MCF 10A (cell line): ENCODE measurements at regions not wholly inside any gene's neighbourhood (a gene's known extent, or its start where the extent isn't known, plus 50 kb on each side); places are given as distances from the start of the nearest gene placed in this dataset.
"Not testable (repeated sequence)": the region's sequence is repeated elsewhere in the genome, so short reads cannot be mapped to it uniquely, and the experiment has no call there.

Experiments
- BruUV-seq: library from RNA; stranded (reverse); fragments of 400-500 nt; replicated peaks from 2 replicates; lab custom pipeline; 2021; lab: Mats Ljungman, UMichigan
- CTCF ChIA-PET: fragments of 300-600 bp; sonication (Branson Sonifier 250); formaldehyde crosslinking; extraction: SDS; loops from one replicate; lab custom pipeline; 2021; ENCODE audit warnings: antibody characterized with exemption, inconsistent platforms; lab: Yijun Ruan, JAX
- POLR2A ChIA-PET: fragments of 300-600, 350-650 bp; sonication (Branson Sonifier 250); formaldehyde crosslinking; extraction: SDS; loops from one replicate; lab custom pipeline; 2020; ENCODE audit warnings: antibody characterized with exemption, inconsistent platforms; lab: Yijun Ruan, JAX
- DNase-seq: peaks from one replicate; pipeline ENCODE4 v3.0.0-alpha.2; 2018; ENCODE audit not compliant: unreplicated experiment
- H3K27ac Mint-ChIP-seq: one replicate; pipeline ENCODE4 v1.8.0; 2022; ENCODE audit warnings: mild to moderate bottlenecking, low read depth, mixed read lengths; ENCODE audit not compliant: unreplicated experiment
- H3K27me3 Mint-ChIP-seq: one replicate; pipeline ENCODE4 v1.8.0; 2022; ENCODE audit warnings: mixed read lengths; ENCODE audit not compliant: insufficient read depth, unreplicated experiment
- H3K36me3 Mint-ChIP-seq: one replicate; pipeline ENCODE4 v1.8.0; 2022; ENCODE audit warnings: mild to moderate bottlenecking, moderate library complexity, mixed read lengths; ENCODE audit not compliant: insufficient read depth, unreplicated experiment
- H3K4me1 Mint-ChIP-seq: one replicate; pipeline ENCODE4 v1.8.0; 2022; ENCODE audit warnings: mixed read lengths; ENCODE audit not compliant: insufficient read depth, unreplicated experiment
- H3K4me3 Mint-ChIP-seq: one replicate; pipeline ENCODE4 v1.8.0; 2022; ENCODE audit warnings: mild to moderate bottlenecking, moderate library complexity, mixed read lengths; ENCODE audit not compliant: unreplicated experiment
- H3K9me3 Mint-ChIP-seq: one replicate; pipeline ENCODE4 v1.8.0; 2022; ENCODE audit warnings: mixed read lengths; ENCODE audit not compliant: unreplicated experiment
- intact Hi-C: fragments of 100-400 bp; cut with micrococcal nuclease; formaldehyde crosslinking; loops from 2 replicates; pipeline ENCODE4 v1.14.1; 2022
- TF ChIP-seq, protein P1 (sequence below): fragments of 200-600 bp; IDR thresholded peaks from one replicate; pipeline ENCODE4 v1.8.0; 2022; ENCODE audit warnings: antibody characterized with exemption, mild to moderate bottlenecking; ENCODE audit not compliant: unreplicated experiment

DNA sequence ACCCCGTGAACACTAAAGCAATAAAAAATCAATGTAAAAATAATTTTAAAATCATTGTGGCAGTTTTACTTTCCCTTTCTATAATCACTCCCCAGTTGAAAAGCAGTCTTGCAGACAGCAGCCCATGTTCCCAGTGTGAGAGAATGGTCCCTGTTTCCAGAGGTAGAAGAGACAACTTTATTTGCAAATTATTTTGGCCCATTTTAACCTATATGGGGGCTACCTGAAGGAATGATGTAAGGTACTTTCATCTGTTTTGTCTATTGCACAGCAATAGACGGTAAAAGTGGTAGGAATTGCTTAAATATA, 559.8 kb downstream of the ZWINT start:
- intact Hi-C loops, result no loop called here
- Mint-ChIP-seq H3K4me1 (no peaks in the 10 kb centered on the region), H3K27ac (no peak overlapping the region), H3K9me3 (peaks cover 4% of the 10 kb centered on the region), H3K27me3 (peaks cover 26% of the 10 kb centered on the region), H3K4me3 (no peak overlapping the region), H3K36me3 (no peaks in the 10 kb centered on the region)
- DNase-seq, result no peak
- BruUV-seq, result no TSS peak
- TF ChIP-seq, protein P1, sequence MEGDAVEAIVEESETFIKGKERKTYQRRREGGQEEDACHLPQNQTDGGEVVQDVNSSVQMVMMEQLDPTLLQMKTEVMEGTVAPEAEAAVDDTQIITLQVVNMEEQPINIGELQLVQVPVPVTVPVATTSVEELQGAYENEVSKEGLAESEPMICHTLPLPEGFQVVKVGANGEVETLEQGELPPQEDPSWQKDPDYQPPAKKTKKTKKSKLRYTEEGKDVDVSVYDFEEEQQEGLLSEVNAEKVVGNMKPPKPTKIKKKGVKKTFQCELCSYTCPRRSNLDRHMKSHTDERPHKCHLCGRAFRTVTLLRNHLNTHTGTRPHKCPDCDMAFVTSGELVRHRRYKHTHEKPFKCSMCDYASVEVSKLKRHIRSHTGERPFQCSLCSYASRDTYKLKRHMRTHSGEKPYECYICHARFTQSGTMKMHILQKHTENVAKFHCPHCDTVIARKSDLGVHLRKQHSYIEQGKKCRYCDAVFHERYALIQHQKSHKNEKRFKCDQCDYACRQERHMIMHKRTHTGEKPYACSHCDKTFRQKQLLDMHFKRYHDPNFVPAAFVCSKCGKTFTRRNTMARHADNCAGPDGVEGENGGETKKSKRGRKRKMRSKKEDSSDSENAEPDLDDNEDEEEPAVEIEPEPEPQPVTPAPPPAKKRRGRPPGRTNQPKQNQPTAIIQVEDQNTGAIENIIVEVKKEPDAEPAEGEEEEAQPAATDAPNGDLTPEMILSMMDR, result no peak
- POLR2A ChIA-PET, result no interaction called here
- CTCF ChIA-PET, result no interaction called here

DNA sequence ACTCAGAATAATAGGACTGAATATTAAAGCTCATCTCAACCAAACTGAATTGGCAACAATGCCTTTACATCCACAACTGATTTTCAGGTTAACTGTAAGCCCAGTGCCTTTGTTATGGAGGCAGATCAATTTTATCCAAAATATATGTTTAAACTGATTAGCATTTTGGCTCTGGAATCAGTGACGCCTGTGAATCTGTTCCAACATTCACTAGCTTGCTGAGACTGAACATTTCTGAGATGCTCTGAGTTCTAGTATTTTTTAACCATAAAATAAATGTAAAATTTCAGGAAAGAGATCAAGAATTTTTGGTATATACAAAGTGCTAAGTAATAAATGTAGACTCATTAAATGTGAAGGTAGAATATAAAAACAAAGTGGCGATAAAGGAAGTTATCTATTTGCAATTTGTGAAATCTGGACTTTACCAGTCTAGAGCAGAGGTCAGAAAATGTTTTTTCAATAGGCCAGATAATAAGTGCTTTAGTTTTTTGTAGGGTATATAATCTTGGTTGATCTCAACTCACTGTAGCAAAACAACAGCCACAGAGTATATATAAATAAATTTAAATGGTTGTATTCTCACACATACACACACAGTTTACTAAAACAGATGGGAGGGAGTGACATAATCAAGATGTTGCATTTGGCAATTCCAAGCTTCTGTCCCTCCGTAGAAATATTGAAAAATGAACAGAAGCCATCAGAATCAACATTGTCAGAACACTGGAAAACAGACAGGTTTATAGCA, 560.3 kb downstream of the ZWINT start:
- intact Hi-C loops, result no loop called here
- no peak overlapping the region for H3K27ac Mint-ChIP-seq
- TF ChIP-seq, protein P1, result no peak
- ChIA-PET POLR2A (no interaction called here), CTCF (interaction anchor here (0.7 to 0.8 kb wide), 3 partner anchors 20 to 1662 kb away, joined by 3 to 5 read pairs (median 3); no protein-coding TSS in a partner anchor)
- no peaks in the 10 kb centered on the region for H3K36me3 Mint-ChIP-seq
- no peaks in the 10 kb centered on the region for H3K4me1 Mint-ChIP-seq
- no peak overlapping the region for H3K4me3 Mint-ChIP-seq
- peaks cover 4% of the 10 kb centered on the region for H3K9me3 Mint-ChIP-seq
- DNase-seq, result no peak
- peaks cover 26% of the 10 kb centered on the region for H3K27me3 Mint-ChIP-seq
- no TSS peak for BruUV-seq

DNA sequence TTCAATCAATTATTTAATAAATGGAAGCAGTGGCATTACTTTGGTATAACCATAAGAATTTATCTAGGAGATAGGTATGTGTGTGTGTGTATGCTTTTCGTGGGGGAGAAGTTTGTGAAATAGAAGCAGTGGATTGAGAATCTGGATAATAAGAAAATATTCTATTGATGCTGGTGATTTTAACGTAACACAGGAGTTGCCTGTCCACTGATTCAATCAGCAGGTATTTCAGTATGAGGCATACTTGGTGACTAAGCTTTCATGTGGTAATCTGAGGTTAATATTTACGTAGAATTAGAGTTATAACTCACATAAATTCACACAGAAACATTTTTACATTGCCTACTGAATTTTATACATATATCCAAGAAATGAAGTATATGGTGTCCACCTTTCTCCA, 568.0 kb downstream of the ZWINT start:
- no peaks in the 10 kb centered on the region for H3K27me3 Mint-ChIP-seq
- H3K36me3 Mint-ChIP-seq, result no peaks in the 10 kb centered on the region
- TF ChIP-seq, protein P1, result no peak
- no peaks in the 10 kb centered on the region for H3K9me3 Mint-ChIP-seq
- peak; percentile 49 for DNase-seq
- H3K4me1 Mint-ChIP-seq, result no peaks in the 10 kb centered on the region
- no peak overlapping the region for H3K4me3 Mint-ChIP-seq
- CTCF ChIA-PET, result no interaction called here
- no TSS peak for BruUV-seq
- POLR2A ChIA-PET, result no interaction called here
- intact Hi-C loops, result no loop called here
- peak overlapping the region; percentile 10 for H3K27ac Mint-ChIP-seq

DNA sequence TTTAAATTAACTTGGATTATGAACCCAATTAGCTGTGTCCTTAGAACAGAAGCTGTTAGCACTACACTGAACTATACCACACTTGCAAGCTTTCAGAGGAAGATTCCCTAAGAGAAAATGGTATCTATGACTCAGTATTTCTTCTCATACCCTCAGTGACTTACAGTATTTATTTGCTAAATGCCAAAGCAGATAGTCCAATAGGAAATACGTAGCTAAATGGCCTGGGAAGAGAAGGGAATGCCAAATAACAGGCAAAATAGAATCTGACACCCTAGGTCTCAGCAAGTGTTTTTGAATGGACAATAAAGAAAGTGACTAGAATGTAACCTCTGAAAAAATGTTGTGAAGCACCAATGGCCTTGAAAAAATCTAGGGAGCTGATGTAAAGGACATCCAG, 570.8 kb downstream of the ZWINT start:
- H3K4me3 Mint-ChIP-seq, H3K9me3 Mint-ChIP-seq, BruUV-seq, DNase-seq, H3K4me1 Mint-ChIP-seq, H3K36me3 Mint-ChIP-seq, POLR2A ChIA-PET, H3K27me3 Mint-ChIP-seq, CTCF ChIA-PET, intact Hi-C loops, H3K27ac Mint-ChIP-seq: not testable (repeated sequence)
